ENCODE measurements at regions not wholly inside any gene's neighbourhood (a gene's known extent, or its start where the extent isn't known, plus 50 kb on each side); places are given as distances from the start of the nearest gene placed in this dataset.

DNA sequence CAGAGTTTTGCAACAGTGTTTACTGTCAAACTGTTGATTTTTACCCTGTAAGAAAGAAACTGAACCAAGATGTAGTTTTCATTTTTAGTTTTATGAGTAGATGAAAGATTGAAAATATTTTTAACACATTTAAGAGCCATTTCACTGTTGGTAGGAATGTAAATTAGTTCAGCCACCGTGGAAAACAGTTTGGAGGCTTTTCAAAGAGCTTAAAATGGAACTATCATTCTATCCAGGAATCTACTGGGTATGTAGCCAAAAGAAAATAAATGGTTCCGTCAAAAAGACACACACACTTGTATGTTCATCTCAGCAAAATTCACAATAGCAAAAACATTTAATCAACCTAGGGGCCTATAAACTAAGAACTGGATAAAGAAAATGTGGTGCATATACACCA lies 729.8 kb upstream of the CDH7 start (continued):
- no peak for TF ChIP-seq E2F5 (CRISPR knock-in tag; IDR thresholded peaks at IDR 0.05)
- TF ChIP-seq, protein P1, sequence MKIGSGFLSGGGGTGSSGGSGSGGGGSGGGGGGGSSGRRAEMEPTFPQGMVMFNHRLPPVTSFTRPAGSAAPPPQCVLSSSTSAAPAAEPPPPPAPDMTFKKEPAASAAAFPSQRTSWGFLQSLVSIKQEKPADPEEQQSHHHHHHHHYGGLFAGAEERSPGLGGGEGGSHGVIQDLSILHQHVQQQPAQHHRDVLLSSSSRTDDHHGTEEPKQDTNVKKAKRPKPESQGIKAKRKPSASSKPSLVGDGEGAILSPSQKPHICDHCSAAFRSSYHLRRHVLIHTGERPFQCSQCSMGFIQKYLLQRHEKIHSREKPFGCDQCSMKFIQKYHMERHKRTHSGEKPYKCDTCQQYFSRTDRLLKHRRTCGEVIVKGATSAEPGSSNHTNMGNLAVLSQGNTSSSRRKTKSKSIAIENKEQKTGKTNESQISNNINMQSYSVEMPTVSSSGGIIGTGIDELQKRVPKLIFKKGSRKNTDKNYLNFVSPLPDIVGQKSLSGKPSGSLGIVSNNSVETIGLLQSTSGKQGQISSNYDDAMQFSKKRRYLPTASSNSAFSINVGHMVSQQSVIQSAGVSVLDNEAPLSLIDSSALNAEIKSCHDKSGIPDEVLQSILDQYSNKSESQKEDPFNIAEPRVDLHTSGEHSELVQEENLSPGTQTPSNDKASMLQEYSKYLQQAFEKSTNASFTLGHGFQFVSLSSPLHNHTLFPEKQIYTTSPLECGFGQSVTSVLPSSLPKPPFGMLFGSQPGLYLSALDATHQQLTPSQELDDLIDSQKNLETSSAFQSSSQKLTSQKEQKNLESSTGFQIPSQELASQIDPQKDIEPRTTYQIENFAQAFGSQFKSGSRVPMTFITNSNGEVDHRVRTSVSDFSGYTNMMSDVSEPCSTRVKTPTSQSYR (CRISPR knock-in tag; IDR thresholded peaks at IDR 0.05) = no peak
- no peak for TF ChIP-seq NR2C2 (CRISPR knock-in tag; IDR thresholded peaks at IDR 0.05)
- no peak for TF ChIP-seq ZBTB21 (CRISPR knock-in tag; IDR thresholded peaks at IDR 0.05; ENCODE audit: borderline replicate concordance)
- no peak for TF ChIP-seq CTCF (IDR thresholded peaks at IDR 0.05)

- Mint-ChIP-seq H3K27ac (no peak overlapping the region), H3K4me1 (no peaks in the 10 kb centered on the region), H3K36me3 (no peaks in the 10 kb centered on the region), H3K27me3 (ENCODE audit: low read depth) (no peaks in the 10 kb centered on the region), H3K4me3 (no peak overlapping the region), H3K9me3 (peaks cover 8% of the 10 kb centered on the region; the same call in 1 of the 2 replicates)
- no peak for DNase-seq (ENCODE audit: low spot score)
- no peak for ATAC-seq
- ChIA-PET POLR2A (interaction anchor here (0.6 kb wide), 1 partner anchor 221 kb away, joined by 3 read pairs; no protein-coding TSS in a partner anchor), CTCF (interaction anchor here (0.6 kb wide), 1 partner anchor 732 kb away, joined by 3 read pairs; no protein-coding TSS in a partner anchor)
- TF ChIP-seq CBFB (CRISPR knock-in tag; IDR thresholded peaks at IDR 0.05; ENCODE audit: low read depth) (no peak), SMAD4 (CRISPR knock-in tag; IDR thresholded peaks at IDR 0.05) (no peak), ZNF317 (CRISPR knock-in tag; IDR thresholded peaks at IDR 0.05; ENCODE audit: borderline replicate concordance, low read depth) (no peak), CREM (CRISPR knock-in tag; IDR thresholded peaks at IDR 0.05) (no peak), IRF1 (CRISPR knock-in tag; IDR thresholded peaks at IDR 0.05) (no peak)
- TF ChIP-seq, protein P2, sequence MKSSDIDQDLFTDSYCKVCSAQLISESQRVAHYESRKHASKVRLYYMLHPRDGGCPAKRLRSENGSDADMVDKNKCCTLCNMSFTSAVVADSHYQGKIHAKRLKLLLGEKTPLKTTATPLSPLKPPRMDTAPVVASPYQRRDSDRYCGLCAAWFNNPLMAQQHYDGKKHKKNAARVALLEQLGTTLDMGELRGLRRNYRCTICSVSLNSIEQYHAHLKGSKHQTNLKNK (CRISPR knock-in tag; IDR thresholded peaks at IDR 0.05) = no peak
- TF ChIP-seq, protein P3, sequence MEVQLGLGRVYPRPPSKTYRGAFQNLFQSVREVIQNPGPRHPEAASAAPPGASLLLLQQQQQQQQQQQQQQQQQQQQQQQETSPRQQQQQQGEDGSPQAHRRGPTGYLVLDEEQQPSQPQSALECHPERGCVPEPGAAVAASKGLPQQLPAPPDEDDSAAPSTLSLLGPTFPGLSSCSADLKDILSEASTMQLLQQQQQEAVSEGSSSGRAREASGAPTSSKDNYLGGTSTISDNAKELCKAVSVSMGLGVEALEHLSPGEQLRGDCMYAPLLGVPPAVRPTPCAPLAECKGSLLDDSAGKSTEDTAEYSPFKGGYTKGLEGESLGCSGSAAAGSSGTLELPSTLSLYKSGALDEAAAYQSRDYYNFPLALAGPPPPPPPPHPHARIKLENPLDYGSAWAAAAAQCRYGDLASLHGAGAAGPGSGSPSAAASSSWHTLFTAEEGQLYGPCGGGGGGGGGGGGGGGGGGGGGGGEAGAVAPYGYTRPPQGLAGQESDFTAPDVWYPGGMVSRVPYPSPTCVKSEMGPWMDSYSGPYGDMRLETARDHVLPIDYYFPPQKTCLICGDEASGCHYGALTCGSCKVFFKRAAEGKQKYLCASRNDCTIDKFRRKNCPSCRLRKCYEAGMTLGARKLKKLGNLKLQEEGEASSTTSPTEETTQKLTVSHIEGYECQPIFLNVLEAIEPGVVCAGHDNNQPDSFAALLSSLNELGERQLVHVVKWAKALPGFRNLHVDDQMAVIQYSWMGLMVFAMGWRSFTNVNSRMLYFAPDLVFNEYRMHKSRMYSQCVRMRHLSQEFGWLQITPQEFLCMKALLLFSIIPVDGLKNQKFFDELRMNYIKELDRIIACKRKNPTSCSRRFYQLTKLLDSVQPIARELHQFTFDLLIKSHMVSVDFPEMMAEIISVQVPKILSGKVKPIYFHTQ (CRISPR knock-in tag; IDR thresholded peaks at IDR 0.05) = no peak
Observed at GRCh38 chr18:65018184-65018583, 732.6 kb upstream of the CDH7 start.

GRCh38 chr18:65017372-65017760 lies 733.4 kb upstream of the CDH7 start:
- H3K27ac Mint-ChIP-seq = no peak overlapping the region
- H3K9me3 Mint-ChIP-seq = peaks cover 8% of the 10 kb centered on the region; the same call in 1 of the 2 replicates
- H3K4me1 Mint-ChIP-seq = no peaks in the 10 kb centered on the region
- ChIA-PET CTCF (no interaction called here), POLR2A (no interaction called here)
- ATAC-seq (no peak), DNase-seq (ENCODE audit: low spot score) (no peak)
- H3K36me3 Mint-ChIP-seq = no peaks in the 10 kb centered on the region
- H3K27me3 Mint-ChIP-seq (ENCODE audit: low read depth) = no peaks in the 10 kb centered on the region
- no peak overlapping the region for H3K4me3 Mint-ChIP-seq
- TF ChIP-seq JAZF1 (CRISPR knock-in tag; IDR thresholded peaks at IDR 0.05) (no peak), SMAD3 (CRISPR knock-in tag; IDR thresholded peaks at IDR 0.05; ENCODE audit: borderline replicate concordance) (no peak), NR1H2 (CRISPR knock-in tag; IDR thresholded peaks at IDR 0.05) (no peak), RORB (CRISPR knock-in tag; IDR thresholded peaks at IDR 0.05) (no peak), NFATC4 (CRISPR knock-in tag; IDR thresholded peaks at IDR 0.05) (no peak), ZNF396 (CRISPR knock-in tag; IDR thresholded peaks at IDR 0.05; ENCODE audit: borderline replicate concordance) (no peak), KAT7 (CRISPR knock-in tag; IDR thresholded peaks at IDR 0.05; ENCODE audit: borderline replicate concordance) (no peak), IRF1 (CRISPR knock-in tag; IDR thresholded peaks at IDR 0.05) (no peak)
- TF ChIP-seq, protein P4, sequence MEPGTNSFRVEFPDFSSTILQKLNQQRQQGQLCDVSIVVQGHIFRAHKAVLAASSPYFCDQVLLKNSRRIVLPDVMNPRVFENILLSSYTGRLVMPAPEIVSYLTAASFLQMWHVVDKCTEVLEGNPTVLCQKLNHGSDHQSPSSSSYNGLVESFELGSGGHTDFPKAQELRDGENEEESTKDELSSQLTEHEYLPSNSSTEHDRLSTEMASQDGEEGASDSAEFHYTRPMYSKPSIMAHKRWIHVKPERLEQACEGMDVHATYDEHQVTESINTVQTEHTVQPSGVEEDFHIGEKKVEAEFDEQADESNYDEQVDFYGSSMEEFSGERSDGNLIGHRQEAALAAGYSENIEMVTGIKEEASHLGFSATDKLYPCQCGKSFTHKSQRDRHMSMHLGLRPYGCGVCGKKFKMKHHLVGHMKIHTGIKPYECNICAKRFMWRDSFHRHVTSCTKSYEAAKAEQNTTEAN (CRISPR knock-in tag; IDR thresholded peaks at IDR 0.05) = no peak
- TF ChIP-seq, protein P5, sequence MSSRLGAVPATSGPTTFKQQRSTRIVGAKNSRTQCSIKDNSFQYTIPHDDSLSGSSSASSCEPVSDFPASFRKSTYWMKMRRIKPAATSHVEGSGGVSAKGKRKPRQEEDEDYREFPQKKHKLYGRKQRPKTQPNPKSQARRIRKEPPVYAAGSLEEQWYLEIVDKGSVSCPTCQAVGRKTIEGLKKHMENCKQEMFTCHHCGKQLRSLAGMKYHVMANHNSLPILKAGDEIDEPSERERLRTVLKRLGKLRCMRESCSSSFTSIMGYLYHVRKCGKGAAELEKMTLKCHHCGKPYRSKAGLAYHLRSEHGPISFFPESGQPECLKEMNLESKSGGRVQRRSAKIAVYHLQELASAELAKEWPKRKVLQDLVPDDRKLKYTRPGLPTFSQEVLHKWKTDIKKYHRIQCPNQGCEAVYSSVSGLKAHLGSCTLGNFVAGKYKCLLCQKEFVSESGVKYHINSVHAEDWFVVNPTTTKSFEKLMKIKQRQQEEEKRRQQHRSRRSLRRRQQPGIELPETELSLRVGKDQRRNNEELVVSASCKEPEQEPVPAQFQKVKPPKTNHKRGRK (CRISPR knock-in tag; IDR thresholded peaks at IDR 0.05; ENCODE audit: borderline replicate concordance) = no peak
